ENCODE measurements at regions not wholly inside any gene's neighbourhood (a gene's known extent, or its start where the extent isn't known, plus 50 kb on each side); places are given as distances from the start of the nearest gene placed in this dataset.

DNA sequence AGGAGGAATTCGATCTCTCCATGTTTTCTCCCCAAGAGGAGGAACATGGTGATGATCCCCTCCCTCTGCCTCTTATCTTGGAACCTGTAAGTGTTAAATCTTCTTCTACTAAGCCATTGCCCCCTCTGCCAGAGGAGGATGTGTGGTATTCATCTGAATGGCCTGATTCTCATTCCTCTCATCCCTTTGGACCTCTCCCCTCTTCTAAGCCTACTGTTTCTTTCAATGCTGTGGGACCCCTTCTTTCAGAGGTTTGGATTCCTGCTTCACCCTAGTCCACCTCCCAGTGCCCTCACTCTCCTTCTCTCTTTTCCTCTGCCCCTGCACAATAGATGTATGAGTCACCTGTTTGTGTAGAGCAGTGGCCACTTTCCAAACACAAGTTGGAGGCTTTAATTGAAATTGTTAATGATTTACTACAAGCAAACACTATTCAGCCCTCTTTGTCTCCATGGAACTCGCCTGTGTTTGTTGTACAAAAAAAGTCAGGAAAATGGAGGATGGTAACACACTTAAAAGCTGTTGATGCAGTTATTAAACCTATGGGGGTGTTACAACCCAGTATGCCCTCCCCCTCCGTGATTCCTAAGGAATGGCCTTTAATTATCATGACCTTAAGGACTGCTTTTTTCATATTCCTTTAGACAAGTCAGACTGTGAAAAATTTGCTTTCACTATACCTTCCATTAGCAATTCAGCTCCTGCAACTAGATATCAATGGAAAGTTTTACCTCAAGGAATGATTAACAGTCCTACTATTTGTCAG, 192.1 kb upstream of the ALG10B start (continued):
- TF ChIP-seq, protein P1, sequence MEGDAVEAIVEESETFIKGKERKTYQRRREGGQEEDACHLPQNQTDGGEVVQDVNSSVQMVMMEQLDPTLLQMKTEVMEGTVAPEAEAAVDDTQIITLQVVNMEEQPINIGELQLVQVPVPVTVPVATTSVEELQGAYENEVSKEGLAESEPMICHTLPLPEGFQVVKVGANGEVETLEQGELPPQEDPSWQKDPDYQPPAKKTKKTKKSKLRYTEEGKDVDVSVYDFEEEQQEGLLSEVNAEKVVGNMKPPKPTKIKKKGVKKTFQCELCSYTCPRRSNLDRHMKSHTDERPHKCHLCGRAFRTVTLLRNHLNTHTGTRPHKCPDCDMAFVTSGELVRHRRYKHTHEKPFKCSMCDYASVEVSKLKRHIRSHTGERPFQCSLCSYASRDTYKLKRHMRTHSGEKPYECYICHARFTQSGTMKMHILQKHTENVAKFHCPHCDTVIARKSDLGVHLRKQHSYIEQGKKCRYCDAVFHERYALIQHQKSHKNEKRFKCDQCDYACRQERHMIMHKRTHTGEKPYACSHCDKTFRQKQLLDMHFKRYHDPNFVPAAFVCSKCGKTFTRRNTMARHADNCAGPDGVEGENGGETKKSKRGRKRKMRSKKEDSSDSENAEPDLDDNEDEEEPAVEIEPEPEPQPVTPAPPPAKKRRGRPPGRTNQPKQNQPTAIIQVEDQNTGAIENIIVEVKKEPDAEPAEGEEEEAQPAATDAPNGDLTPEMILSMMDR (IDR thresholded peaks at IDR 0.05 in 2 of 3, conservative IDR thresholded peaks at IDR 0.05 in 1 of 3; ENCODE audit: borderline replicate concordance in 1 of 3, insufficient read depth in 1 of 3, low read depth in 2 of 3, low read length in 2 of 3): no peak
- no peak for TF ChIP-seq JUND (IDR thresholded peaks at IDR 0.05)
- no peak for TF ChIP-seq CEBPB (IDR thresholded peaks at IDR 0.05; ENCODE audit: low read depth)
- TF ChIP-seq ELF1 (IDR thresholded peaks at IDR 0.05; ENCODE audit: borderline replicate concordance, low read depth): no peak
- TF ChIP-seq, protein P2, sequence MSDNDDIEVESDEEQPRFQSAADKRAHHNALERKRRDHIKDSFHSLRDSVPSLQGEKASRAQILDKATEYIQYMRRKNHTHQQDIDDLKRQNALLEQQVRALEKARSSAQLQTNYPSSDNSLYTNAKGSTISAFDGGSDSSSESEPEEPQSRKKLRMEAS (IDR thresholded peaks at IDR 0.05): no peak
- no peak for TF ChIP-seq YY1 (IDR thresholded peaks at IDR 0.05; ENCODE audit: extremely low read depth, insufficient replicate concordance, low read depth, low read length)

DNA sequence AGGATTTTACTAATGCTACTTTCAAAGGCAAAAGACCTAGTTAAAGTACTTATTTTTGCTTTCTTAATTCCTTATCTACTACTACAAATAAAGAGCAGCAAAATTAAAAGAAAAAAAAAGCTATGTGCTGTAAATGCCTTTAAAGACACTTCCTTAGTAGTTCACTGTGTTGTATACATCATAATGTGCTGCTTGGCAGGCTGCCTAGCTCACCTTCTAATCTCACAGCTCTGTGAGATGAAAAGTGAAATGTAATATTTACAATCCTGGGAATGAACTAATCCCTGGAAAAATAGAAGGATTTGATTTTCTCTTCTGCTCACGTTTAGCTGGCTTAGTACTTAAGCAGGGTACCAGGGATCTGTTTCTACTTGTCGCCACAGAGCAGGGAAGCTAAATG, 184.4 kb upstream of the ALG10B start:
- Histone ChIP-seq H3K4me3 (replicated peaks in 1 of 2; ENCODE audit: low read depth in 1 of 2, low read length in 2 of 2) (no peak overlapping the region), H3K36me3 (ENCODE audit: control insufficient read depth in 1 of 2, insufficient read depth in 2 of 2, low read length in 2 of 2) (no peaks in the 10 kb centered on the region), H4K20me1 (ENCODE audit: insufficient read depth) (no peaks in the 10 kb centered on the region), H3K27ac (ENCODE audit: low read depth, low read length) (no peak overlapping the region), H2AFZ (ENCODE audit: low read depth, low read length, poor library complexity, severe bottlenecking) (no peak overlapping the region), H3K27me3 (ENCODE audit: insufficient read depth, low read length) (no peaks in the 10 kb centered on the region), H3K79me2 (ENCODE audit: insufficient read depth, low read length) (no peaks in the 10 kb centered on the region), H3K4me1 (ENCODE audit: control insufficient read depth in 1 of 2, insufficient read depth in 2 of 2, low read length in 2 of 2) (no peaks in the 10 kb centered on the region), H3K9ac (ENCODE audit: low read length) (no peak overlapping the region), H3K4me2 (ENCODE audit: low read length) (no peak overlapping the region), H3K9me3 (ENCODE audit: control insufficient read depth in 1 of 2, insufficient read depth in 1 of 2, low read depth in 1 of 2, low read length in 2 of 2) (no peaks in the 10 kb centered on the region), H3K9me2 (ENCODE audit: insufficient read depth) (no peaks in the 10 kb centered on the region)
- RAD21 ChIA-PET (ENCODE audit: low non-redundant PET in 1 of 2, low total read pairs in 2 of 2, uncharacterized antibody in 2 of 2, unreplicated experiment in 2 of 2): no interaction called here
- CTCF ChIA-PET: no interaction called here
- POLR2A ChIA-PET: no interaction called here
- no TSS peak for BruUV-seq (replicated peaks)
- no peak for DNase-seq (ENCODE audit: low read depth, low spot score)
- TF ChIP-seq CBX3 (IDR thresholded peaks at IDR 0.05; ENCODE audit: low read depth): no peak
- TF ChIP-seq, protein P3, sequence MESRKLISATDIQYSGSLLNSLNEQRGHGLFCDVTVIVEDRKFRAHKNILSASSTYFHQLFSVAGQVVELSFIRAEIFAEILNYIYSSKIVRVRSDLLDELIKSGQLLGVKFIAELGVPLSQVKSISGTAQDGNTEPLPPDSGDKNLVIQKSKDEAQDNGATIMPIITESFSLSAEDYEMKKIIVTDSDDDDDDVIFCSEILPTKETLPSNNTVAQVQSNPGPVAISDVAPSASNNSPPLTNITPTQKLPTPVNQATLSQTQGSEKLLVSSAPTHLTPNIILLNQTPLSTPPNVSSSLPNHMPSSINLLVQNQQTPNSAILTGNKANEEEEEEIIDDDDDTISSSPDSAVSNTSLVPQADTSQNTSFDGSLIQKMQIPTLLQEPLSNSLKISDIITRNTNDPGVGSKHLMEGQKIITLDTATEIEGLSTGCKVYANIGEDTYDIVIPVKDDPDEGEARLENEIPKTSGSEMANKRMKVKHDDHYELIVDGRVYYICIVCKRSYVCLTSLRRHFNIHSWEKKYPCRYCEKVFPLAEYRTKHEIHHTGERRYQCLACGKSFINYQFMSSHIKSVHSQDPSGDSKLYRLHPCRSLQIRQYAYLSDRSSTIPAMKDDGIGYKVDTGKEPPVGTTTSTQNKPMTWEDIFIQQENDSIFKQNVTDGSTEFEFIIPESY (IDR thresholded peaks at IDR 0.05; ENCODE audit: extremely low read depth, insufficient replicate concordance, low read length): no peak
- no peak for TF ChIP-seq ELF1 (IDR thresholded peaks at IDR 0.05; ENCODE audit: borderline replicate concordance, low read depth)
- TF ChIP-seq, protein P4, sequence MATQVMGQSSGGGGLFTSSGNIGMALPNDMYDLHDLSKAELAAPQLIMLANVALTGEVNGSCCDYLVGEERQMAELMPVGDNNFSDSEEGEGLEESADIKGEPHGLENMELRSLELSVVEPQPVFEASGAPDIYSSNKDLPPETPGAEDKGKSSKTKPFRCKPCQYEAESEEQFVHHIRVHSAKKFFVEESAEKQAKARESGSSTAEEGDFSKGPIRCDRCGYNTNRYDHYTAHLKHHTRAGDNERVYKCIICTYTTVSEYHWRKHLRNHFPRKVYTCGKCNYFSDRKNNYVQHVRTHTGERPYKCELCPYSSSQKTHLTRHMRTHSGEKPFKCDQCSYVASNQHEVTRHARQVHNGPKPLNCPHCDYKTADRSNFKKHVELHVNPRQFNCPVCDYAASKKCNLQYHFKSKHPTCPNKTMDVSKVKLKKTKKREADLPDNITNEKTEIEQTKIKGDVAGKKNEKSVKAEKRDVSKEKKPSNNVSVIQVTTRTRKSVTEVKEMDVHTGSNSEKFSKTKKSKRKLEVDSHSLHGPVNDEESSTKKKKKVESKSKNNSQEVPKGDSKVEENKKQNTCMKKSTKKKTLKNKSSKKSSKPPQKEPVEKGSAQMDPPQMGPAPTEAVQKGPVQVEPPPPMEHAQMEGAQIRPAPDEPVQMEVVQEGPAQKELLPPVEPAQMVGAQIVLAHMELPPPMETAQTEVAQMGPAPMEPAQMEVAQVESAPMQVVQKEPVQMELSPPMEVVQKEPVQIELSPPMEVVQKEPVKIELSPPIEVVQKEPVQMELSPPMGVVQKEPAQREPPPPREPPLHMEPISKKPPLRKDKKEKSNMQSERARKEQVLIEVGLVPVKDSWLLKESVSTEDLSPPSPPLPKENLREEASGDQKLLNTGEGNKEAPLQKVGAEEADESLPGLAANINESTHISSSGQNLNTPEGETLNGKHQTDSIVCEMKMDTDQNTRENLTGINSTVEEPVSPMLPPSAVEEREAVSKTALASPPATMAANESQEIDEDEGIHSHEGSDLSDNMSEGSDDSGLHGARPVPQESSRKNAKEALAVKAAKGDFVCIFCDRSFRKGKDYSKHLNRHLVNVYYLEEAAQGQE (IDR thresholded peaks at IDR 0.05; ENCODE audit: low read depth): no peak
- TF ChIP-seq EGR1 (IDR thresholded peaks at IDR 0.05; ENCODE audit: low read depth): no peak
- ATAC-seq: no peak
- intact Hi-C loops (cut with micrococcal nuclease): no loop called here
